ENCODE measurements at regions not wholly inside any gene's neighbourhood (a gene's known extent, or its start where the extent isn't known, plus 50 kb on each side); places are given as distances from the start of the nearest gene placed in this dataset.

DNA sequence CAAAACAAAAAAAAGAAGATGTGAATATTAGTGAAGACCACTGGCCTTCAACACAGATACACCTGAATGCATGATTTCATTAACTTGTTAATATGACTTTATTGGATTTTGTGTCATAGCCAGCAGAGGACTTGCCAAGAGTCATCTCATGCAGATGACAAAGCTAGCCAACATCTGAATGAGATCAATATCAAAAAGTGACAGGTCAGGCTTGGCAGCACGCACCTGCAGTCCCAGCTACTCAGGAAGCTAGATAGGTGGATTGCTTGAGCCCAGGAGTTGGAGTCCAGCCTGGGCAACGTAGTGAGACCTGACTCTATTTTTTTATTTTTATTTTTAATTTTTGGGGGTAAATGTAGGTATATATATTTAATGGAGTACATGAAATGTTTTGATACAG lies 54.5 kb upstream of the TGIF1 start:
- H4K20me1 ChIP-seq (replicated peaks; ENCODE audit: control insufficient read depth, extremely low read depth, insufficient read depth, low read length) = no peaks in the 10 kb centered on the region
- H3K27me3 ChIP-seq (ENCODE audit: control insufficient read depth in 2 of 2, insufficient read depth in 2 of 2, low read length in 2 of 2) = peaks cover 0 to 2% of the 10 kb centered on the region in 2 experiments
- no peak for DNase-seq (ENCODE audit: low read depth, low spot score)
- H3K9ac ChIP-seq (replicated peaks; ENCODE audit: extremely low read depth, insufficient read depth, low read length) = no peak overlapping the region
- no peak overlapping the region for H3K4me3 ChIP-seq (replicated peaks in 1 of 3; ENCODE audit: insufficient read depth in 1 of 3, low read depth in 1 of 3, low read length in 3 of 3)
- CTCF ChIA-PET = no interaction called here
- H3K4me1 ChIP-seq (ENCODE audit: control insufficient read depth, extremely low read depth, insufficient read depth, low read length) = no peaks in the 10 kb centered on the region
- no peak overlapping the region for H3K4me2 ChIP-seq (ENCODE audit: insufficient read depth, low read length)
- no peak for FAIRE-seq
- H3K27ac ChIP-seq (ENCODE audit: insufficient read depth, low read depth, low read length) = no peak overlapping the region
- intact Hi-C loops (cut with micrococcal nuclease) (no loop called here), dilution Hi-C loops (cut with MboI; ENCODE audit: extremely low pct_ligation_motif_present, low sequenced_read_pairs) (no loop called here)
- no peaks in the 10 kb centered on the region for H3K36me3 ChIP-seq (ENCODE audit: control insufficient read depth in 2 of 2, extremely low read depth in 1 of 2, insufficient read depth in 2 of 2, low read length in 2 of 2)
- H3K9me1 ChIP-seq (replicated peaks; ENCODE audit: control insufficient read depth, extremely low read depth, insufficient read depth, low read length) = no peaks in the 10 kb centered on the region
- H3K79me2 ChIP-seq (ENCODE audit: control insufficient read depth, insufficient read depth, low read length) = no peaks in the 10 kb centered on the region
- H2AFZ ChIP-seq (ENCODE audit: low read depth, low read length) = no peak overlapping the region
- BruUV-seq (replicated peaks) = no TSS peak
- TF ChIP-seq POLR2AphosphoS5 (IDR thresholded peaks at IDR 0.05; ENCODE audit: insufficient read depth, low read depth, low read length) (no peak), MYC (IDR thresholded peaks at IDR 0.05; ENCODE audit: low read depth, low read length) (no peak), FOS (IDR thresholded peaks at IDR 0.05; ENCODE audit: borderline replicate concordance, insufficient read depth, low read length) (no peak), POLR2A (IDR thresholded peaks at IDR 0.05; ENCODE audit: low read depth, low read length) (no peak), GATA2 (IDR thresholded peaks at IDR 0.05; ENCODE audit: insufficient read depth, insufficient read length, low read depth, low read length) (no peak), JUN (IDR thresholded peaks at IDR 0.05; ENCODE audit: borderline replicate concordance, insufficient read depth, insufficient read length, low read depth) (no peak), EZH2 (IDR thresholded peaks at IDR 0.05; ENCODE audit: borderline replicate concordance, low read depth, low read length, severe bottlenecking) (no peak)
- TF ChIP-seq, protein P1, sequence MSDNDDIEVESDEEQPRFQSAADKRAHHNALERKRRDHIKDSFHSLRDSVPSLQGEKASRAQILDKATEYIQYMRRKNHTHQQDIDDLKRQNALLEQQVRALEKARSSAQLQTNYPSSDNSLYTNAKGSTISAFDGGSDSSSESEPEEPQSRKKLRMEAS (IDR thresholded peaks at IDR 0.05; ENCODE audit: insufficient read depth, insufficient read length) = no peak
- TF ChIP-seq, protein P2, sequence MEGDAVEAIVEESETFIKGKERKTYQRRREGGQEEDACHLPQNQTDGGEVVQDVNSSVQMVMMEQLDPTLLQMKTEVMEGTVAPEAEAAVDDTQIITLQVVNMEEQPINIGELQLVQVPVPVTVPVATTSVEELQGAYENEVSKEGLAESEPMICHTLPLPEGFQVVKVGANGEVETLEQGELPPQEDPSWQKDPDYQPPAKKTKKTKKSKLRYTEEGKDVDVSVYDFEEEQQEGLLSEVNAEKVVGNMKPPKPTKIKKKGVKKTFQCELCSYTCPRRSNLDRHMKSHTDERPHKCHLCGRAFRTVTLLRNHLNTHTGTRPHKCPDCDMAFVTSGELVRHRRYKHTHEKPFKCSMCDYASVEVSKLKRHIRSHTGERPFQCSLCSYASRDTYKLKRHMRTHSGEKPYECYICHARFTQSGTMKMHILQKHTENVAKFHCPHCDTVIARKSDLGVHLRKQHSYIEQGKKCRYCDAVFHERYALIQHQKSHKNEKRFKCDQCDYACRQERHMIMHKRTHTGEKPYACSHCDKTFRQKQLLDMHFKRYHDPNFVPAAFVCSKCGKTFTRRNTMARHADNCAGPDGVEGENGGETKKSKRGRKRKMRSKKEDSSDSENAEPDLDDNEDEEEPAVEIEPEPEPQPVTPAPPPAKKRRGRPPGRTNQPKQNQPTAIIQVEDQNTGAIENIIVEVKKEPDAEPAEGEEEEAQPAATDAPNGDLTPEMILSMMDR (IDR thresholded peaks at IDR 0.05; ENCODE audit: extremely low read depth in 1 of 2, insufficient read depth in 1 of 2, low read depth in 1 of 2, low read length in 2 of 2) = no peak
- POLR2A ChIA-PET = no interaction called here
- no peaks in the 10 kb centered on the region for H3K9me3 ChIP-seq (replicated peaks; ENCODE audit: control insufficient read depth, insufficient read depth, low read length)
